A204.1 (cell line): ENCODE measurements at regions not wholly inside any gene's neighbourhood (a gene's known extent, or its start where the extent isn't known, plus 50 kb on each side); places are given as distances from the start of the nearest gene placed in this dataset.
A peak's percentile ranks its signal among the peaks of the same experiment; 100 is the strongest.

Experiments
- FAIRE-seq: peaks from 2 replicates; lab custom pipeline; 2012; peaks lifted over from hg19 to GRCh38; lab: Jason Lieb, UNC

- peak; percentile 16 for FAIRE-seq
These were observed 221.1 kb upstream of the ID4 start for GRCh38 chr6:19616022-19616421.

GRCh38 chr6:19632230-19632629 is 204.9 kb upstream of the ID4 start:
- FAIRE-seq, result no peak

- no peak for FAIRE-seq
These were observed 204.4 kb upstream of the ID4 start for GRCh38 chr6:19632786-19633185.

GRCh38 chr6:19635728-19636127 is 201.4 kb upstream of the ID4 start:
- no peak for FAIRE-seq

- no peak for FAIRE-seq
These were observed 200.2 kb upstream of the ID4 start for GRCh38 chr6:19637010-19637409.

GRCh38 chr6:19638931-19639330 is 198.2 kb upstream of the ID4 start:
- FAIRE-seq, result no peak

GRCh38 chr6:19643287-19643686 is 193.9 kb upstream of the ID4 start:
- FAIRE-seq, result no peak

GRCh38 chr6:19643713-19644112 is 193.5 kb upstream of the ID4 start:
- no peak for FAIRE-seq

GRCh38 chr6:19655744-19656143 is 181.4 kb upstream of the ID4 start:
- FAIRE-seq, result peak; percentile 27

- no peak for FAIRE-seq
These were observed 176.9 kb upstream of the ID4 start for GRCh38 chr6:19660123-19660910.

GRCh38 chr6:19662911-19663310 is 174.3 kb upstream of the ID4 start:
- no peak for FAIRE-seq

- FAIRE-seq, result no peak
These were observed 173.7 kb upstream of the ID4 start for GRCh38 chr6:19663479-19663878.

- no peak for FAIRE-seq
These were observed 173.1 kb upstream of the ID4 start for GRCh38 chr6:19664050-19664449.

- no peak for FAIRE-seq
These were observed 172.1 kb upstream of the ID4 start for GRCh38 chr6:19664878-19665612.

- FAIRE-seq, result no peak
These were observed 171.6 kb upstream of the ID4 start for GRCh38 chr6:19665613-19665909.

- FAIRE-seq, result no peak
These were observed 168.5 kb upstream of the ID4 start for GRCh38 chr6:19668710-19669109.

- FAIRE-seq, result no peak
These were observed 168.0 kb upstream of the ID4 start for GRCh38 chr6:19669206-19669605.

- FAIRE-seq, result no peak
These were observed 154.3 kb upstream of the ID4 start for GRCh38 chr6:19682859-19683258.

- FAIRE-seq, result no peak
These were observed 146.7 kb upstream of the ID4 start for GRCh38 chr6:19690325-19691075.

GRCh38 chr6:19691465-19692167 is 145.6 kb upstream of the ID4 start:
- no peak for FAIRE-seq

GRCh38 chr6:19692506-19693298 is 144.5 kb upstream of the ID4 start:
- no peak for FAIRE-seq

GRCh38 chr6:19694697-19695096 is 142.5 kb upstream of the ID4 start:
- FAIRE-seq, result peak; percentile 67
